ENCODE measurements at regions not wholly inside any gene's neighbourhood (a gene's known extent, or its start where the extent isn't known, plus 50 kb on each side); places are given as distances from the start of the nearest gene placed in this dataset.

GRCh38 chr2:173467751-173468150 lies 113.1 kb downstream of the CDCA7 start:
- Histone ChIP-seq H3K27me3 (replicated peaks in 1 of 4; ENCODE audit: control insufficient read depth in 3 of 4, extremely low read depth in 1 of 4, insufficient read depth in 3 of 4, low read length in 3 of 4) (no peaks in the 10 kb centered on the region), H4K20me1 (replicated peaks in 1 of 2; ENCODE audit: control insufficient read depth in 1 of 2, insufficient read depth in 2 of 2, low read length in 2 of 2) (no peaks in the 10 kb centered on the region), H3K18ac (ENCODE audit: extremely low read depth, low read length) (no peak overlapping the region), H3K23me2 (ENCODE audit: low read depth, low read length) (no peaks in the 10 kb centered on the region), H2BK15ac (ENCODE audit: low read length) (no peak overlapping the region), H4K91ac (replicated peaks; ENCODE audit: insufficient read length, low read length) (no peak overlapping the region), H3K36me3 (ENCODE audit: control insufficient read depth in 2 of 4, insufficient read depth in 4 of 4, low read length in 3 of 4) (no peaks in the 10 kb centered on the region), H4K8ac (ENCODE audit: extremely low read depth, insufficient read depth, low read length) (no peak overlapping the region), H3K4ac (replicated peaks; ENCODE audit: insufficient read length, low read depth, low read length) (no peak overlapping the region), H2BK12ac (ENCODE audit: low read depth, low read length) (no peak overlapping the region), H3K79me2 (ENCODE audit: control insufficient read depth in 1 of 2, insufficient read depth in 2 of 2, low read length in 2 of 2) (no peaks in the 10 kb centered on the region), H4K5ac (ENCODE audit: insufficient read length, low read depth, low read length) (no peak overlapping the region), H3K4me2 (ENCODE audit: insufficient read depth in 1 of 2, low read depth in 2 of 2, low read length in 2 of 2) (no peak overlapping the region), H3K4me3 (ENCODE audit: extremely low read depth in 1 of 4, insufficient read depth in 2 of 4, low read depth in 3 of 4, low read length in 4 of 4) (no peak overlapping the region), H3K27ac (ENCODE audit: low read depth, low read length) (no peak overlapping the region), H2AK5ac (ENCODE audit: low read depth, low read length) (no peak overlapping the region), H3K9ac (replicated peaks in 1 of 4; ENCODE audit: extremely low read depth in 1 of 4, low read depth in 3 of 4, low read length in 3 of 4) (no peak overlapping the region), H2AFZ (ENCODE audit: low read length) (no peak overlapping the region), H3K56ac (replicated peaks; ENCODE audit: insufficient read length, low read depth, low read length) (no peak overlapping the region), H3K14ac (ENCODE audit: insufficient read length) (no peak overlapping the region), H2BK120ac (replicated peaks; ENCODE audit: low read depth, low read length) (no peak overlapping the region), H3K4me1 (replicated peaks in 1 of 4; ENCODE audit: control insufficient read depth in 3 of 4, insufficient read depth in 4 of 4, low read length in 3 of 4) (peaks cover 0 to 3% (median 0%) of the 10 kb centered on the region in 4 experiments; a peak in 1 of 7 replicates), H3K9me3 (ENCODE audit: insufficient read depth in 2 of 2, low read depth in 1 of 2, low read length in 1 of 2) (no peaks in the 10 kb centered on the region), H3K79me1 (ENCODE audit: low read depth, low read length) (no peaks in the 10 kb centered on the region), H2BK20ac (ENCODE audit: low read length) (no peak overlapping the region), H3K23ac (ENCODE audit: insufficient read length) (no peak overlapping the region), H2BK5ac (ENCODE audit: low read depth, low read length) (no peak overlapping the region)
- ChIA-PET CTCF (ENCODE audit: partially characterized antibody) (interaction anchor here (0.6 to 2.1 kb wide), 5 partner anchors 19 to 334 kb away, joined by 3 to 7 read pairs (median 4); no protein-coding TSS in a partner anchor), POLR2A (ENCODE audit: partially characterized antibody) (no interaction called here)
- DNase-seq (ENCODE audit: low read depth in 1 of 2, low spot score in 2 of 2): no peak
- TF ChIP-seq ATF3 (IDR thresholded peaks at IDR 0.05; ENCODE audit: insufficient read depth, low read depth, low read length) (no peak), RXRA (IDR thresholded peaks at IDR 0.05; ENCODE audit: insufficient read depth, low read depth, low read length) (no peak), BACH1 (IDR thresholded peaks at IDR 0.05; ENCODE audit: low read length) (no peak), SIX5 (IDR thresholded peaks at IDR 0.05; ENCODE audit: low read depth, low read length) (no peak), JUN (IDR thresholded peaks at IDR 0.05; ENCODE audit: low read depth, low read length) (no peak), RFX5 (IDR thresholded peaks at IDR 0.05; ENCODE audit: borderline replicate concordance, low read depth, low read length) (no peak), EP300 (IDR thresholded peaks at IDR 0.05; ENCODE audit: borderline replicate concordance in 1 of 2, low read depth in 2 of 2, low read length in 2 of 2) (no peak), KDM4A (IDR thresholded peaks at IDR 0.05; ENCODE audit: low read depth, low read length, severe bottlenecking) (no peak)
- WGBS, 2 experiments (ENCODE audit: extremely low coverage in 1 of 2, insufficient coverage in 1 of 2, insufficient read length in 1 of 2, insufficient replicate concordance in 2 of 2, low coverage in 1 of 2, low lambda C conversion rate in 2 of 2, missing lambda C conversion rate in 1 of 2): 89% methylated on average over 1 of the region's 1 CpG; no CpG with 5 or more reads in 1 of the 2 experiments
- FAIRE-seq: no peak
